ENCODE measurements at regions not wholly inside any gene's neighbourhood (a gene's known extent, or its start where the extent isn't known, plus 50 kb on each side); places are given as distances from the start of the nearest gene placed in this dataset.

DNA sequence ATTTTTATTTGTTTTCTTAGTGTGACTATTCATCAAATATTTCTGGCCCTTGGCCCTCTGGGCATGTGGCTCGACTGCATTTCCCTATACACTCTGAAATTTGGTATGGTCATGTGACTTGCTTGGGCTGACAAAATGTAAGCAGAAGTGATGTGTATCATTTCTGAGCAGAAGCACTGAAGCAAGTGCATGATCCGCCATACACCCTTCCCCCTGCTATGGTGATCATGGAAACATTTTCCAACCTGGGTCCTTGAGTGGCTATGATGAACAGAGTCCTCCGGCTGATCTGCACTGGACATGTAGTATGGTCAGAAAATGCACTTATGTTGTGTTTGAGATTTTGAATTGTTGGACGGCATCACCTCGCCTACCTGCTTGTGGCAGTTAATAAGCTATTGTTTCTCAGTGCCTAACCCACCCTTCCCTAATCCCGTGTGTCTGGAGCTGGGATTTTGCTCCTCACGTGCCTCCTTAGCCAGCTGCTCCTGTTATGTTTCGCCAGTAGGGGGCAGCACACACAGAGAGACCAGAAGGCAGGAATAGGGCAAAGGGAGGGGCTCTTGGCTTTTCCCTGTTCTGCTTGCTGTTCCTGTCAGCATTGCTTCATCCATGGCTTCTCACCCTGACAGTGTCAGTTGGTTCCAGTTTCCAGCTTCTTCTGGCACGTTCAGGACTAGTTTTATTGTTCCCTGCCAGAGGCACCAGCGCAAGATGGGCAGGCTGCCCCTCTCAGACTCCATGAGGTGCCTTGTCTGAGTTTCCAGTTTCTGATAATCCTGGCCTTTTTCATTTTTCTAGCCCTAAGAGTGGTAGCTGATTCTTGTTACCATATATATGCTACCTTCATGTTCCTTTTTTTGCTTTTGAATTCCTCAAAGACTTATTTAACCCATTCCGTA lies 207.4 kb downstream of the ARL6IP6 start:
- in situ Hi-C loops (cut with MboI; ENCODE audit: low sequenced_read_pairs in 4 of 4): no loop called here
- ATAC-seq: no peak
- Histone ChIP-seq H3K4me3 (no peak overlapping the region), H3K4me1 (no peaks in the 10 kb centered on the region), H3K9me3 (no peaks in the 10 kb centered on the region), H3K36me3 (no peaks in the 10 kb centered on the region), H3K27me3 (no peaks in the 10 kb centered on the region), H3K27ac (no peak overlapping the region)
- DNase-seq: no peak
- no peak for TF ChIP-seq POLR2A (IDR thresholded peaks at IDR 0.05)
- TF ChIP-seq, protein P1, sequence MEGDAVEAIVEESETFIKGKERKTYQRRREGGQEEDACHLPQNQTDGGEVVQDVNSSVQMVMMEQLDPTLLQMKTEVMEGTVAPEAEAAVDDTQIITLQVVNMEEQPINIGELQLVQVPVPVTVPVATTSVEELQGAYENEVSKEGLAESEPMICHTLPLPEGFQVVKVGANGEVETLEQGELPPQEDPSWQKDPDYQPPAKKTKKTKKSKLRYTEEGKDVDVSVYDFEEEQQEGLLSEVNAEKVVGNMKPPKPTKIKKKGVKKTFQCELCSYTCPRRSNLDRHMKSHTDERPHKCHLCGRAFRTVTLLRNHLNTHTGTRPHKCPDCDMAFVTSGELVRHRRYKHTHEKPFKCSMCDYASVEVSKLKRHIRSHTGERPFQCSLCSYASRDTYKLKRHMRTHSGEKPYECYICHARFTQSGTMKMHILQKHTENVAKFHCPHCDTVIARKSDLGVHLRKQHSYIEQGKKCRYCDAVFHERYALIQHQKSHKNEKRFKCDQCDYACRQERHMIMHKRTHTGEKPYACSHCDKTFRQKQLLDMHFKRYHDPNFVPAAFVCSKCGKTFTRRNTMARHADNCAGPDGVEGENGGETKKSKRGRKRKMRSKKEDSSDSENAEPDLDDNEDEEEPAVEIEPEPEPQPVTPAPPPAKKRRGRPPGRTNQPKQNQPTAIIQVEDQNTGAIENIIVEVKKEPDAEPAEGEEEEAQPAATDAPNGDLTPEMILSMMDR (IDR thresholded peaks at IDR 0.05 in 4 of 5, conservative IDR thresholded peaks at IDR 0.05 in 1 of 5): peak in 1 of 5 experiments; percentile 36
- intact Hi-C loops (cut with DNase I; ENCODE audit: low total_unique reads): no loop called here

DNA sequence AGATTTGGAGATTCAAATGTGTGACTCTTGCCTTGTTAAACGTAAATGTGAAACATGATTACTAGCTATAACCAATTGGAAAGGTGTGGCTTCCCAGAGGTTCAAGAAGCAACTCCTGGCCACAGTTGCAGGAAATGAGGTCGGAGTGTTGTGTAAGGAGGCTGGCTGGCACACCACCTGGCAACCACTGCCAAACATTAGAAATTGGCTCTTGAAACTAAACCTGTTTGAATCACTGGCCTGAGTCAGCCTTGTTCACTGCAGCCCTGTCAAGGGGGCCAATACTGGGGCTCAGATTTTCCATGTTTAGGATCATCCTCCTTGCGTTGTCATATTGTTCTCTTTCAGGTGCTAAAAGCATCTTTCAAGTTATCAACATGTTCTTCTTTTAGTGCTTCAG lies 206.3 kb downstream of the ARL6IP6 start:
- intact Hi-C loops (cut with DNase I; ENCODE audit: low total_unique reads): no loop called here
- Histone ChIP-seq H3K4me3 (no peak overlapping the region), H3K27ac (no peak overlapping the region), H3K27me3 (no peaks in the 10 kb centered on the region), H3K36me3 (no peaks in the 10 kb centered on the region), H3K4me1 (no peaks in the 10 kb centered on the region), H3K9me3 (no peaks in the 10 kb centered on the region)
- no peak for ATAC-seq
- DNase-seq: no peak
- in situ Hi-C loops (cut with MboI; ENCODE audit: low sequenced_read_pairs in 4 of 4): no loop called here
- TF ChIP-seq POLR2A (IDR thresholded peaks at IDR 0.05): no peak
- TF ChIP-seq, protein P1 (IDR thresholded peaks at IDR 0.05 in 4 of 5, conservative IDR thresholded peaks at IDR 0.05 in 1 of 5): no peak

DNA sequence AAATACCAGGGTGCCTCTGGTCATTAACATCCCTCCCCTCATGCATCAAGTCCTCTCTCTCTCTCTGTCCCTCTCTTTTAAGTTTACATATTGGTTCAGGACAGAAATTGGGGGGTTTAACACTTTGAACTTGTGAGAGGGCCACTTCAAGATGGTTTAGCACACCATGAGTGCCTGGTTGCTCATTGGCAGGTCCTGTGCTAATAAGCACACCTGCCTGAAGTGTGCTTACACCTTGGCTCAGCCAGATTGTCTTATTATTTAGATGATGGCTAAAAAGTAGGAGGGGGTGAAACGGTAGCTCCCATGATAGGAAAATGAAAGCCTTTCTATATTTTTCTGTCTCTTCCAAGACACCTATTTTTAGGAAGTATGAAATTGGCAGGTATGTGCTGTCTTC lies 205.8 kb downstream of the ARL6IP6 start:
- DNase-seq: no peak
- Histone ChIP-seq H3K4me3 (no peak overlapping the region), H3K27me3 (no peaks in the 10 kb centered on the region), H3K4me1 (no peaks in the 10 kb centered on the region), H3K9me3 (no peaks in the 10 kb centered on the region), H3K36me3 (no peaks in the 10 kb centered on the region), H3K27ac (no peak overlapping the region)
- in situ Hi-C loops (cut with MboI; ENCODE audit: low sequenced_read_pairs in 4 of 4) (no loop called here), intact Hi-C loops (cut with DNase I; ENCODE audit: low total_unique reads) (no loop called here)
- TF ChIP-seq, protein P1 (IDR thresholded peaks at IDR 0.05 in 4 of 5, conservative IDR thresholded peaks at IDR 0.05 in 1 of 5): no peak
- no peak for TF ChIP-seq POLR2A (IDR thresholded peaks at IDR 0.05)
- no peak for ATAC-seq

DNA sequence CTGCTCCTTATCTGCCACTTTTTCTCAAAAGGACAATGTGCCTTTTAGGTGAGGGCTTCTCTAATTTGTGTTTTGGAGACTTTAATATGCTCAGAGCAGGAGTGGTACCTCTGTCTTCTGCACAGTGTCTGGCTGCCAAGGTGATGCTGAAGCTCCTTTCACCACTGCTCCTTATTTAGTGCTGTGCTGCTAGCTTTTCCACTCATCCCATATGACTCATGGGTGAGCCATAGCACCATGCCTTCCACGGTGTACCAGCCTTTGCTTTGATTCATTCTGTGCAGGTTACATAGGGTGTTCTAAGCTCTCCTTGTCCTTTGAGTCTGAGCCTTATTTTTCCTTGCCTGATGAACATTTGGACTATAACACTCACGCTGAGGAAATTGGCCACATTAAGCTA lies 202.4 kb downstream of the ARL6IP6 start:
- Histone ChIP-seq H3K9me3 (no peaks in the 10 kb centered on the region), H3K27ac (no peak overlapping the region), H3K27me3 (no peaks in the 10 kb centered on the region), H3K4me3 (no peak overlapping the region), H3K36me3 (no peaks in the 10 kb centered on the region), H3K4me1 (no peaks in the 10 kb centered on the region)
- no peak for TF ChIP-seq POLR2A (IDR thresholded peaks at IDR 0.05)
- TF ChIP-seq, protein P1 (IDR thresholded peaks at IDR 0.05 in 4 of 5, conservative IDR thresholded peaks at IDR 0.05 in 1 of 5): no peak
- DNase-seq (no peak), ATAC-seq (no peak)
- intact Hi-C loops (cut with DNase I; ENCODE audit: low total_unique reads): no loop called here
- in situ Hi-C loops (cut with MboI; ENCODE audit: low sequenced_read_pairs in 4 of 4): no loop called here
